H1 (cell line): ENCODE measurements at regions not wholly inside any gene's neighbourhood (a gene's known extent, or its start where the extent isn't known, plus 50 kb on each side); places are given as distances from the start of the nearest gene placed in this dataset.

ENCODE experiments used
- RAD21 ChIP-seq, 2 experiments: IDR thresholded peaks in 1 of 2; conservative IDR thresholded peaks in 1 of 2; 2 replicates each; pipeline ENCODE4 v1.6.1; 2011; ENCODE audit warnings: low read depth in 2 of 2, low read length in 2 of 2, improper control_type of control experiment in 1 of 2, inconsistent platforms in 1 of 2, mild to moderate bottlenecking in 1 of 2, moderate library complexity in 1 of 2
- SAP30 ChIP-seq: fragments of 300-600 bp; sonication (generic); IDR thresholded peaks from 2 replicates; pipeline ENCODE4 v1.7.1; 2012; ENCODE audit warnings: low read length, moderate library complexity, mild to moderate bottlenecking, inconsistent platforms; ENCODE audit not compliant: insufficient read depth, insufficient replicate concordance
- TCF12 ChIP-seq: IDR thresholded peaks from 2 replicates; pipeline ENCODE4 v1.6.1; 2011; ENCODE audit warnings: low read depth, mild to moderate bottlenecking, low read length
- ZNF274 ChIP-seq: IDR thresholded peaks from 2 replicates; pipeline ENCODE4 v1.7.0; 2012; ENCODE audit warnings: low read length, borderline replicate concordance; ENCODE audit errors: extremely low read depth
- TF ChIP-seq, protein P1 (sequence below): fragments of 300-600 bp; sonication (generic); IDR thresholded peaks from 2 replicates; pipeline ENCODE4 v1.7.1; 2012; ENCODE audit warnings: low read length, moderate library complexity, mild to moderate bottlenecking, inconsistent platforms; ENCODE audit not compliant: insufficient replicate concordance

DNA sequence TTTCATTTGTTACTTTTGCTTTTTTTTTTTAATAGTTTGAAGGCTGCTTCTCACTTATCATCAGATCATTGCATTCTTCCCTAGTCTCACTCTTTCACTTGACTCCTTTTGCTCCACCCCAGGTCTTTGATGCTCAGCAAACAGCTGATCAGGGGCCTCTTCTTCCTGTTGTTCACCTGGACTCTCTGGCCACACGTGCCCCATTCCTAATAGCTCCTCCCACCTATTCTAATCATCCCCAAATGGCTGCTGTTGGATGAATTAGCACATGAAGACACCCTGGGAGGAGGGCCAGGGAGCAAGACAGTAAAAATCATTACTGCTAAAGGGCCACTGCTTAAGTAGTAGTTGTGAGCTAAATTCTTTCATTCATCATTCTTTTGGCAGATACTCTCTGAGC is 119.5 kb downstream of the MAB21L3 start:
- TF ChIP-seq RAD21 (IDR thresholded peaks at IDR 0.05 in 1 of 2, conservative IDR thresholded peaks at IDR 0.05 in 1 of 2; ENCODE audit: low read depth in 2 of 2, low read length in 2 of 2): no peak
- TF ChIP-seq, protein P1, sequence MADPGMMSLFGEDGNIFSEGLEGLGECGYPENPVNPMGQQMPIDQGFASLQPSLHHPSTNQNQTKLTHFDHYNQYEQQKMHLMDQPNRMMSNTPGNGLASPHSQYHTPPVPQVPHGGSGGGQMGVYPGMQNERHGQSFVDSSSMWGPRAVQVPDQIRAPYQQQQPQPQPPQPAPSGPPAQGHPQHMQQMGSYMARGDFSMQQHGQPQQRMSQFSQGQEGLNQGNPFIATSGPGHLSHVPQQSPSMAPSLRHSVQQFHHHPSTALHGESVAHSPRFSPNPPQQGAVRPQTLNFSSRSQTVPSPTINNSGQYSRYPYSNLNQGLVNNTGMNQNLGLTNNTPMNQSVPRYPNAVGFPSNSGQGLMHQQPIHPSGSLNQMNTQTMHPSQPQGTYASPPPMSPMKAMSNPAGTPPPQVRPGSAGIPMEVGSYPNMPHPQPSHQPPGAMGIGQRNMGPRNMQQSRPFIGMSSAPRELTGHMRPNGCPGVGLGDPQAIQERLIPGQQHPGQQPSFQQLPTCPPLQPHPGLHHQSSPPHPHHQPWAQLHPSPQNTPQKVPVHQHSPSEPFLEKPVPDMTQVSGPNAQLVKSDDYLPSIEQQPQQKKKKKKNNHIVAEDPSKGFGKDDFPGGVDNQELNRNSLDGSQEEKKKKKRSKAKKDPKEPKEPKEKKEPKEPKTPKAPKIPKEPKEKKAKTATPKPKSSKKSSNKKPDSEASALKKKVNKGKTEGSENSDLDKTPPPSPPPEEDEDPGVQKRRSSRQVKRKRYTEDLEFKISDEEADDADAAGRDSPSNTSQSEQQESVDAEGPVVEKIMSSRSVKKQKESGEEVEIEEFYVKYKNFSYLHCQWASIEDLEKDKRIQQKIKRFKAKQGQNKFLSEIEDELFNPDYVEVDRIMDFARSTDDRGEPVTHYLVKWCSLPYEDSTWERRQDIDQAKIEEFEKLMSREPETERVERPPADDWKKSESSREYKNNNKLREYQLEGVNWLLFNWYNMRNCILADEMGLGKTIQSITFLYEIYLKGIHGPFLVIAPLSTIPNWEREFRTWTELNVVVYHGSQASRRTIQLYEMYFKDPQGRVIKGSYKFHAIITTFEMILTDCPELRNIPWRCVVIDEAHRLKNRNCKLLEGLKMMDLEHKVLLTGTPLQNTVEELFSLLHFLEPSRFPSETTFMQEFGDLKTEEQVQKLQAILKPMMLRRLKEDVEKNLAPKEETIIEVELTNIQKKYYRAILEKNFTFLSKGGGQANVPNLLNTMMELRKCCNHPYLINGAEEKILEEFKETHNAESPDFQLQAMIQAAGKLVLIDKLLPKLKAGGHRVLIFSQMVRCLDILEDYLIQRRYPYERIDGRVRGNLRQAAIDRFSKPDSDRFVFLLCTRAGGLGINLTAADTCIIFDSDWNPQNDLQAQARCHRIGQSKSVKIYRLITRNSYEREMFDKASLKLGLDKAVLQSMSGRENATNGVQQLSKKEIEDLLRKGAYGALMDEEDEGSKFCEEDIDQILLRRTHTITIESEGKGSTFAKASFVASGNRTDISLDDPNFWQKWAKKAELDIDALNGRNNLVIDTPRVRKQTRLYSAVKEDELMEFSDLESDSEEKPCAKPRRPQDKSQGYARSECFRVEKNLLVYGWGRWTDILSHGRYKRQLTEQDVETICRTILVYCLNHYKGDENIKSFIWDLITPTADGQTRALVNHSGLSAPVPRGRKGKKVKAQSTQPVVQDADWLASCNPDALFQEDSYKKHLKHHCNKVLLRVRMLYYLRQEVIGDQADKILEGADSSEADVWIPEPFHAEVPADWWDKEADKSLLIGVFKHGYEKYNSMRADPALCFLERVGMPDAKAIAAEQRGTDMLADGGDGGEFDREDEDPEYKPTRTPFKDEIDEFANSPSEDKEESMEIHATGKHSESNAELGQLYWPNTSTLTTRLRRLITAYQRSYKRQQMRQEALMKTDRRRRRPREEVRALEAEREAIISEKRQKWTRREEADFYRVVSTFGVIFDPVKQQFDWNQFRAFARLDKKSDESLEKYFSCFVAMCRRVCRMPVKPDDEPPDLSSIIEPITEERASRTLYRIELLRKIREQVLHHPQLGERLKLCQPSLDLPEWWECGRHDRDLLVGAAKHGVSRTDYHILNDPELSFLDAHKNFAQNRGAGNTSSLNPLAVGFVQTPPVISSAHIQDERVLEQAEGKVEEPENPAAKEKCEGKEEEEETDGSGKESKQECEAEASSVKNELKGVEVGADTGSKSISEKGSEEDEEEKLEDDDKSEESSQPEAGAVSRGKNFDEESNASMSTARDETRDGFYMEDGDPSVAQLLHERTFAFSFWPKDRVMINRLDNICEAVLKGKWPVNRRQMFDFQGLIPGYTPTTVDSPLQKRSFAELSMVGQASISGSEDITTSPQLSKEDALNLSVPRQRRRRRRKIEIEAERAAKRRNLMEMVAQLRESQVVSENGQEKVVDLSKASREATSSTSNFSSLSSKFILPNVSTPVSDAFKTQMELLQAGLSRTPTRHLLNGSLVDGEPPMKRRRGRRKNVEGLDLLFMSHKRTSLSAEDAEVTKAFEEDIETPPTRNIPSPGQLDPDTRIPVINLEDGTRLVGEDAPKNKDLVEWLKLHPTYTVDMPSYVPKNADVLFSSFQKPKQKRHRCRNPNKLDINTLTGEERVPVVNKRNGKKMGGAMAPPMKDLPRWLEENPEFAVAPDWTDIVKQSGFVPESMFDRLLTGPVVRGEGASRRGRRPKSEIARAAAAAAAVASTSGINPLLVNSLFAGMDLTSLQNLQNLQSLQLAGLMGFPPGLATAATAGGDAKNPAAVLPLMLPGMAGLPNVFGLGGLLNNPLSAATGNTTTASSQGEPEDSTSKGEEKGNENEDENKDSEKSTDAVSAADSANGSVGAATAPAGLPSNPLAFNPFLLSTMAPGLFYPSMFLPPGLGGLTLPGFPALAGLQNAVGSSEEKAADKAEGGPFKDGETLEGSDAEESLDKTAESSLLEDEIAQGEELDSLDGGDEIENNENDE: no peak
- TF ChIP-seq ZNF274: no peak
- no peak for TF ChIP-seq TCF12
- TF ChIP-seq SAP30: no peak
